NCI-H774 (cell line): ENCODE measurements at regions not wholly inside any gene's neighbourhood (a gene's known extent, or its start where the extent isn't known, plus 50 kb on each side); places are given as distances from the start of the nearest gene placed in this dataset.

Experiments
- DNase-seq: peaks from one replicate; lab custom pipeline; 2025; lab: John Stamatoyannopoulos, UW

- no peak for DNase-seq
Observed at GRCh38 chr3:102113421-102114041, 264.2 kb downstream of the NFKBIZ start.

- DNase-seq = no peak
Observed at GRCh38 chr3:102114264-102114979, 265.1 kb downstream of the NFKBIZ start.

- DNase-seq = no peak
Observed at GRCh38 chr3:102122527-102122926, 273.2 kb downstream of the NFKBIZ start.

- no peak for DNase-seq
Observed at GRCh38 chr3:102123590-102124190, 274.4 kb downstream of the NFKBIZ start.

GRCh38 chr3:102124282-102124681 is 275.0 kb downstream of the NFKBIZ start:
- no peak for DNase-seq

GRCh38 chr3:102124704-102125103 is 275.4 kb downstream of the NFKBIZ start:
- DNase-seq = no peak

GRCh38 chr3:102125197-102125993 is 276.1 kb downstream of the NFKBIZ start:
- no peak for DNase-seq

- no peak for DNase-seq
Observed at GRCh38 chr3:102125994-102126368, 276.7 kb downstream of the NFKBIZ start.

GRCh38 chr3:102129760-102130608 is 280.7 kb downstream of the NFKBIZ start:
- no peak for DNase-seq

GRCh38 chr3:102132370-102132769 is 283.1 kb downstream of the NFKBIZ start:
- DNase-seq = no peak

- DNase-seq = no peak
Observed at GRCh38 chr3:102133376-102133775, 284.1 kb downstream of the NFKBIZ start.

- no peak for DNase-seq
Observed at GRCh38 chr3:102135316-102135715, 286.0 kb downstream of the NFKBIZ start.

- no peak for DNase-seq
Observed at GRCh38 chr3:102136183-102136582, 286.9 kb downstream of the NFKBIZ start.

- DNase-seq = no peak
Observed at GRCh38 chr3:102140116-102140515, 290.8 kb downstream of the NFKBIZ start.

GRCh38 chr3:102141096-102141927 is 292.0 kb downstream of the NFKBIZ start:
- DNase-seq = no peak

- DNase-seq = no peak
Observed at GRCh38 chr3:102141928-102142239, 292.6 kb downstream of the NFKBIZ start.

GRCh38 chr3:102142379-102143060 is 292.3 kb upstream of the ZPLD1 start:
- no peak for DNase-seq

GRCh38 chr3:102143536-102143935 is 291.3 kb upstream of the ZPLD1 start:
- no peak for DNase-seq

- DNase-seq = no peak
Observed at GRCh38 chr3:102144063-102144462, 290.8 kb upstream of the ZPLD1 start.

- DNase-seq = no peak
Observed at GRCh38 chr3:102148598-102149337, 286.0 kb upstream of the ZPLD1 start.
